ENCODE measurements at regions not wholly inside any gene's neighbourhood (a gene's known extent, or its start where the extent isn't known, plus 50 kb on each side); places are given as distances from the start of the nearest gene placed in this dataset.
A peak's percentile ranks its signal among the peaks of the same experiment; 100 is the strongest.
"Not testable (repeated sequence)": the region's sequence is repeated elsewhere in the genome, so short reads cannot be mapped to it uniquely, and the experiment has no call there.

GRCh38 chr21:28034334-28034733, 958.3 kb downstream of the LTN1 start:
- H3K4me1 ChIP-seq (ENCODE audit: control insufficient read depth in 1 of 2, insufficient read depth in 2 of 2, low read length in 2 of 2); ATAC-seq (ENCODE audit: low FRiP score); H3K36me3 ChIP-seq (ENCODE audit: control insufficient read depth in 1 of 2, insufficient read depth in 2 of 2, low read length in 1 of 2); H3K4me3 ChIP-seq (ENCODE audit: low read length in 2 of 2); intact Hi-C loops (cut with DNase I); DNase-seq; H3K27ac ChIP-seq (ENCODE audit: low read depth in 1 of 2, low read length in 2 of 2); H3K9me3 ChIP-seq (ENCODE audit: control insufficient read depth, low read length); H3K27me3 ChIP-seq (ENCODE audit: control insufficient read depth in 1 of 2, insufficient read depth in 2 of 2, low read length in 1 of 2): not testable (repeated sequence)
- WGBS, 2 donors, result 25 to 56% methylated on average over 4 of the region's 4 CpGs

GRCh38 chr21:28032652-28033051, 960.0 kb downstream of the LTN1 start:
- H3K4me3 ChIP-seq (ENCODE audit: low read length in 2 of 2); intact Hi-C loops (cut with DNase I); H3K36me3 ChIP-seq (ENCODE audit: control insufficient read depth in 1 of 2, insufficient read depth in 2 of 2, low read length in 1 of 2); ATAC-seq (ENCODE audit: low FRiP score); H3K9me3 ChIP-seq (ENCODE audit: control insufficient read depth, low read length); DNase-seq; H3K4me1 ChIP-seq (ENCODE audit: control insufficient read depth in 1 of 2, insufficient read depth in 2 of 2, low read length in 2 of 2); H3K27me3 ChIP-seq (ENCODE audit: control insufficient read depth in 1 of 2, insufficient read depth in 2 of 2, low read length in 1 of 2); H3K27ac ChIP-seq (ENCODE audit: low read depth in 1 of 2, low read length in 2 of 2): not testable (repeated sequence)
- 96 to 100% methylated on average over 1 of the region's 1 CpG for WGBS, 2 donors

GRCh38 chr21:28031066-28031465, 961.6 kb downstream of the LTN1 start:
- DNase-seq; intact Hi-C loops (cut with DNase I); H3K9me3 ChIP-seq (ENCODE audit: control insufficient read depth, low read length); H3K27me3 ChIP-seq (ENCODE audit: control insufficient read depth in 1 of 2, insufficient read depth in 2 of 2, low read length in 1 of 2); ATAC-seq (ENCODE audit: low FRiP score); H3K36me3 ChIP-seq (ENCODE audit: control insufficient read depth in 1 of 2, insufficient read depth in 2 of 2, low read length in 1 of 2); H3K4me3 ChIP-seq (ENCODE audit: low read length in 2 of 2); H3K4me1 ChIP-seq (ENCODE audit: control insufficient read depth in 1 of 2, insufficient read depth in 2 of 2, low read length in 2 of 2); H3K27ac ChIP-seq (ENCODE audit: low read depth in 1 of 2, low read length in 2 of 2): not testable (repeated sequence)

DNA sequence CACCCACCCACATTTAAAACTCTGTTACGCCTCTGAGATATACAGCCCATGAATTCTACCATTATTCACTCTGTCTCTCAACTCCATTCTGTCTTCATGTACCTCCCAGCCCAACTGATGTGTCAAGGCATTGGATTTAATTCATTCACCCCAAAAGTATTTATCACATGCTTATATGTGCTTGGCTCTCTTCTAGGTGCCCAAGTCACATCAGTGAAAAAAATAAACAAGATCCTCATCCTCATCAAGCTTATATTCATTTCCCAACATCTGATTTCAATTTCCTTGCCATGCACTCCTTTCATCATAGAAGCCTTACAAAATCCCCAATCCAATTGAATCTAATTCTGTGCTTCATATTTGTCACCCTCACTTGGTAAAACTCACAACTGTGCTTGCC, 967.6 kb downstream of the LTN1 start:
- Histone ChIP-seq H3K36me3 (ENCODE audit: control insufficient read depth in 1 of 2, insufficient read depth in 2 of 2, low read length in 1 of 2) (no peaks in the 10 kb centered on the region), H3K4me3 (ENCODE audit: low read length in 2 of 2) (no peak overlapping the region), H3K27ac (ENCODE audit: low read depth in 1 of 2, low read length in 2 of 2) (no peak overlapping the region), H3K9me3 (ENCODE audit: control insufficient read depth, low read length) (peaks cover 1% of the 10 kb centered on the region), H3K27me3 (ENCODE audit: control insufficient read depth in 1 of 2, insufficient read depth in 2 of 2, low read length in 1 of 2) (no peaks in the 10 kb centered on the region), H3K4me1 (ENCODE audit: control insufficient read depth in 1 of 2, insufficient read depth in 2 of 2, low read length in 2 of 2) (no peaks in the 10 kb centered on the region)
- ATAC-seq (ENCODE audit: low FRiP score), result no peak
- 98 to 100% methylated on average over 1 of the region's 1 CpG for WGBS, 2 donors
- DNase-seq, result no peak
- intact Hi-C loops (cut with DNase I), result no loop called here

GRCh38 chr21:28018741-28019669, 973.7 kb downstream of the LTN1 start:
- 92 to 95% methylated on average over 15 of the region's 15 CpGs for WGBS, 2 donors
- peak; percentile 33 for ATAC-seq (ENCODE audit: low FRiP score)
- no peaks in the 10 kb centered on the region for H3K27me3 ChIP-seq (ENCODE audit: control insufficient read depth in 1 of 2, insufficient read depth in 2 of 2, low read length in 1 of 2)

GRCh38 chr21:28018213-28018612, 974.5 kb downstream of the LTN1 start:
- WGBS, 2 donors, result 74 to 80% methylated on average over 9 of the region's 9 CpGs
- ATAC-seq (ENCODE audit: low FRiP score) (peak; percentile 36), DNase-seq (no peak)
- no peaks in the 10 kb centered on the region for H3K36me3 ChIP-seq (ENCODE audit: control insufficient read depth in 1 of 2, insufficient read depth in 2 of 2, low read length in 1 of 2)
- no peaks in the 10 kb centered on the region for H3K27me3 ChIP-seq (ENCODE audit: control insufficient read depth in 1 of 2, insufficient read depth in 2 of 2, low read length in 1 of 2)
- H3K9me3 ChIP-seq (ENCODE audit: control insufficient read depth, low read length), result no peaks in the 10 kb centered on the region
- no peaks in the 10 kb centered on the region for H3K4me1 ChIP-seq (ENCODE audit: control insufficient read depth in 1 of 2, insufficient read depth in 2 of 2, low read length in 2 of 2)
- intact Hi-C loops (cut with DNase I), result no loop called here
- H3K27ac ChIP-seq (ENCODE audit: low read depth in 1 of 2, low read length in 2 of 2), result no peak overlapping the region
- H3K4me3 ChIP-seq (ENCODE audit: low read length in 2 of 2), result no peak overlapping the region

More at GRCh38 chr21:28018741-28019669, 973.7 kb downstream of the LTN1 start:
- Histone ChIP-seq H3K4me3 (ENCODE audit: low read length in 2 of 2) (no peak overlapping the region), H3K9me3 (ENCODE audit: control insufficient read depth, low read length) (no peaks in the 10 kb centered on the region), H3K36me3 (ENCODE audit: control insufficient read depth in 1 of 2, insufficient read depth in 2 of 2, low read length in 1 of 2) (no peaks in the 10 kb centered on the region), H3K4me1 (ENCODE audit: control insufficient read depth in 1 of 2, insufficient read depth in 2 of 2, low read length in 2 of 2) (no peaks in the 10 kb centered on the region), H3K27ac (ENCODE audit: low read depth in 1 of 2, low read length in 2 of 2) (no peak overlapping the region)
- no peak for DNase-seq
- intact Hi-C loops (cut with DNase I), result no loop called here

- intact Hi-C loops (cut with DNase I), result no loop called here
- no peak overlapping the region for H3K4me3 ChIP-seq (ENCODE audit: low read length in 2 of 2)
- H3K27me3 ChIP-seq (ENCODE audit: control insufficient read depth in 1 of 2, insufficient read depth in 2 of 2, low read length in 1 of 2), result no peaks in the 10 kb centered on the region
- WGBS, 2 donors, result 97 to 100% methylated on average over 1 of the region's 1 CpG
- DNase-seq (no peak), ATAC-seq (ENCODE audit: low FRiP score) (no peak)
- no peaks in the 10 kb centered on the region for H3K36me3 ChIP-seq (ENCODE audit: control insufficient read depth in 1 of 2, insufficient read depth in 2 of 2, low read length in 1 of 2)
- H3K9me3 ChIP-seq (ENCODE audit: control insufficient read depth, low read length), result no peaks in the 10 kb centered on the region
- no peaks in the 10 kb centered on the region for H3K4me1 ChIP-seq (ENCODE audit: control insufficient read depth in 1 of 2, insufficient read depth in 2 of 2, low read length in 2 of 2)
- H3K27ac ChIP-seq (ENCODE audit: low read depth in 1 of 2, low read length in 2 of 2), result no peak overlapping the region
These were observed 976.1 kb downstream of the LTN1 start for GRCh38 chr21:28016571-28016970.

DNA sequence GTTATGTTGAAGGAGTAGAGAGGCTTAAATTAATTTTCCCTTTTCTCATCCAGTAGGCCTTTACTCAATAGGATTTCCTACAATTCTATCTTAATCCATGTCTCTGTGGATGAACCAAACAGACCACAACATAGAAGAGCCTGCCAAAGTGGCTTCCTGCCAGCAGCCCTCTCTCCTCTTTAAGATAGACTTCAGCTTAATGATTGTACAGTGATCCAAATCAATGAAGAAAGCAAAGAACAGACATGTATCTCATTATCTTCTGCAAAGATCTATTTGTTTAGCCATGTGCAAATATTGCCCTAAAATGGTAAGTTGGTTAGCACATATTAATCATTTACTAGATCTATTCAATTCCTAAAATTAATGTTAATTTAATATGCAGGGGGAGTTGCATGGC, 979.6 kb downstream of the LTN1 start:
- H3K27ac ChIP-seq (ENCODE audit: low read depth in 1 of 2, low read length in 2 of 2); H3K9me3 ChIP-seq (ENCODE audit: control insufficient read depth, low read length); H3K27me3 ChIP-seq (ENCODE audit: control insufficient read depth in 1 of 2, insufficient read depth in 2 of 2, low read length in 1 of 2); H3K4me3 ChIP-seq (ENCODE audit: low read length in 2 of 2); DNase-seq; intact Hi-C loops (cut with DNase I); H3K4me1 ChIP-seq (ENCODE audit: control insufficient read depth in 1 of 2, insufficient read depth in 2 of 2, low read length in 2 of 2); ATAC-seq (ENCODE audit: low FRiP score); H3K36me3 ChIP-seq (ENCODE audit: control insufficient read depth in 1 of 2, insufficient read depth in 2 of 2, low read length in 1 of 2): not testable (repeated sequence)

- H3K27me3 ChIP-seq (ENCODE audit: control insufficient read depth in 1 of 2, insufficient read depth in 2 of 2, low read length in 1 of 2); H3K27ac ChIP-seq (ENCODE audit: low read depth in 1 of 2, low read length in 2 of 2); H3K9me3 ChIP-seq (ENCODE audit: control insufficient read depth, low read length); H3K4me1 ChIP-seq (ENCODE audit: control insufficient read depth in 1 of 2, insufficient read depth in 2 of 2, low read length in 2 of 2); H3K36me3 ChIP-seq (ENCODE audit: control insufficient read depth in 1 of 2, insufficient read depth in 2 of 2, low read length in 1 of 2); ATAC-seq (ENCODE audit: low FRiP score); H3K4me3 ChIP-seq (ENCODE audit: low read length in 2 of 2); DNase-seq; intact Hi-C loops (cut with DNase I): not testable (repeated sequence)
- WGBS, 2 donors, result 0 to 3% methylated on average over 2 of the region's 2 CpGs
These were observed 980.7 kb downstream of the LTN1 start for GRCh38 chr21:28011970-28012369.
